ENCODE measurements at regions not wholly inside any gene's neighbourhood (a gene's known extent, or its start where the extent isn't known, plus 50 kb on each side); places are given as distances from the start of the nearest gene placed in this dataset.
A peak's percentile ranks its signal among the peaks of the same experiment; 100 is the strongest.
"Not testable (repeated sequence)": the region's sequence is repeated elsewhere in the genome, so short reads cannot be mapped to it uniquely, and the experiment has no call there.

DNA sequence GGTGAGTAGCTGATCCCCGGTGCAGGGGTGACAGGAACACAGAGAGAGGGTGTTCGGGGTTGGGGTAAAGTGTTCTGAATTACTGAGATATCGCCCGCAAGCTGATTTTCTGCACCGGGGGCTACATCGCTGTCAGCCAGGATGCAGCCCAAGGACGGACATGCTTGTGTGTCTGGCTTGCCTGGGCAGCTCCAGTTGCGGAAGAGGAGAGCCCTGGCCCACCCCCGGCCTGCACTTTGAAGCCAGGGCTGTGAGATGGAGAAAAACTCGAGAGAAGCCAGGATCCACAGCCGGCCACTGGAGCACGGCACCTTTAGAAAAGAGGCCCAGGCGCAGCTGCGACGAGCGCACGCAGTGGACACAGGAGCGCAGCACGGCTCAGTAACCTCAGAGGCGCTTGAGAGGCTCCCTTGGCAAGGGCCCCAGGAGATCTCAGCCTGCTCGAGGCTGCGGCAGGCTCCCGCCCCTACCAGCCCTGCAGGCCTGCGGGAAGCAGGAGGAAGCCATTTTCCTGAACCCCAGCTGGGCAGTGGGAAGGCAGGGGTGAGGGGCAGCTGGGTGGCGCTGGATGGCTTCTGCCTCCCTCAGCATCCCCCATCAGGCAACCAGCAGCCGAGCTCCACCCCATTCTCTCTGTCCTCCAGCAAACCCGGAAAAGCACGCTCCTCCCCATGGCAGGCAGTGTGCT lies 59.2 kb downstream of the C9orf50 start:
- no peak for DNase-seq (ENCODE audit: low read depth)

- no peak for DNase-seq (ENCODE audit: low read depth)
Measured at GRCh38 chr9:129560881-129561306, 60.0 kb downstream of the C9orf50 start.

DNA sequence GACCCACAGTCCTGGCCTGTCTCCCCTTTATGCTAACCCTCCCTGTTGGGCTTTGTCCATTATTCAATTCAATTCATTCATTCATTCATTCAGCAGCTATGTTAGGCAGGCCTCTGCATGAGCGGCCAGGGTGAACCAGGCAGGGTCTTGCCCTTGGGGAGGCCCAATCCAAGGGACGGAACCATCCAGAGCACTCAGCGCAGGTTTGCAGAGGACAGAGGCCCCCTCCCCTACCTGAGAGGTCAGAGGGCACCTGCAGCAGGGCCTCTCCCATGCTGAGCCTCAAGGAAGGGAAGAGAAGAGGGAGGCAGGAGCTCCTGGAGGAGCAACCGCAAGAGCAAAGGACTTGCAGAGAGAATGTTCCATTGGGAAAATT lies 61.4 kb downstream of the C9orf50 start:
- no peak for DNase-seq (ENCODE audit: low read depth)

- no peak for DNase-seq (ENCODE audit: low read depth)
Measured at GRCh38 chr9:129558551-129559505, 62.1 kb downstream of the C9orf50 start.

DNA sequence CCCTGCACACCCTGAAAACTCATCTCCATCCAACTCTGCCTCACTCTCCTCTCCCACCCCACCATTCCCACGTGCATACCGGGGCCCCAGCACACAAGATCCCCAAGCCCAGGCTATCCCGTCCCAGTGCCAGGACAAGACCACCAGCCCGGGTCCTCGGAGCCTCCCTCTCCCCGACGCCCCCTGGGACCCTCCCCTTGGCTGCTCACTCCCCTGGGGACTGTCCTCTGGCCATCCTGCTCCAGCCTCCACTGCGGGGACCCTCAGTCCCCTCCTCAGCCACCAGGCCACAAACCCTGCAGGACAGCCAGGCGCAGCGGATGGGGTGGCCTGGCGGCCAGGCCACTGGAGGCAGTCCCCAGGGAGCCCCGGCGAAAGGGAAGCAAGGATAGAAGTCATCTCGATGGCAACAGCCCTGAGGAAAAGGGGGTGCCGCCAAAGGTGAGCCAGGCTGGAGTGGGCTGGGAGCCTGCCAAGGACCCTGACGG lies 62.8 kb downstream of the C9orf50 start:
- no peak for DNase-seq (ENCODE audit: low read depth)

GRCh38 chr9:129557192-129558036 lies 63.5 kb downstream of the C9orf50 start:
- peak; percentile 70 for DNase-seq (ENCODE audit: low read depth)

DNA sequence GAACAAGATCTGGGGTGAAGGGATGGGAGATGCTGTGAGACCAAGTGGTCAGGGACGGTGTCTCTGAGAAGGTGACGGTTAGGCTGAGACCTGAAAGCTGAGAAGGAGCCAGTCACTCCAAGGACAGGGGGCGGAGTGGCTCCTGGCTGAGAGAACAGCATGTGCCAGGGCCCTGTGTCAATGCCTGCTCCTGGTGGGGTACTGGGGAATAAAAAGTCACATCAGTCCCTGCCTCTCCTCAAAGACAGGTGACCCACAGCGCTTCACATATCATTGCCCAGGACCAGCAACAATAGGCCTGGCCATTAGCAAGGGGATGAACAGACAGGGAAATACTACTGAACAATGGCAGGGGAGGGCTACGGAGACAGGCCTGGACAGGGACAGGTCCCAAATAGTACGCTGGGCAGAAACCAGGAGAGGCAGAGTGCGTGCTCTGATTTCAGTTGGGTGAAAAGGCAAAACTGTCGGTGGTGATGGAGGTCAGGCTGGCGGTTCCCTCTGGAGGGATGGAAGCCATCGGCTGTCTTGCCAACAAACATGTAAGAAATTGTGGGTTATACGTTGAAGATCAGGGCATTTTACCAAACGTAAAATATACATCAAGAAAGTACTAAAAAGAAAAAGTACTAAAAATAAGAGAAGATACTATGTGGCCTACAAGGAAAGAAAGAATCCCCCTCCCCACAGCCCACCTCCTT lies 64.3 kb downstream of the C9orf50 start:
- DNase-seq (ENCODE audit: low read depth): no peak

- DNase-seq (ENCODE audit: low read depth): no peak
Measured at GRCh38 chr9:129555512-129556215, 65.2 kb downstream of the C9orf50 start.

DNA sequence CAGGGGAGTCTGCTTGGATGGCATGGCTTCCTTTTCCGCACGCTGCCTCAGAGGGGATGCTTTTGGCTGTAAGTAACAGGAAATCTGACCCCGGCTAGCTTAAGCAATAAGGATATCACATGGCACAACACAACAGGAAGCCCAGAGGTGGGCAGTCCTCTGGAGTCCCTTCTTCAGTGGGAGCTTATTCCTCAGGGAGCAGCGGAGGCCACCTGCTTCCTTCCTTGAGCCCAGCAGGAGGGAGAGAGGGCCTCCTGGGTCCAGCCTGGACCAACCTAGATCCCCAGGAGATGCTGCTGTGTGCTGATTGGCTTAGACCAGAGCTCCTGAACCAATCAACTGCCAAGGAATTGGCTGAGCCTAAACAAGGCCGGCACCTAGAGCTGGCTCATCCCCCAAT lies 66.3 kb downstream of the C9orf50 start:
- DNase-seq (ENCODE audit: low read depth): no peak

DNA sequence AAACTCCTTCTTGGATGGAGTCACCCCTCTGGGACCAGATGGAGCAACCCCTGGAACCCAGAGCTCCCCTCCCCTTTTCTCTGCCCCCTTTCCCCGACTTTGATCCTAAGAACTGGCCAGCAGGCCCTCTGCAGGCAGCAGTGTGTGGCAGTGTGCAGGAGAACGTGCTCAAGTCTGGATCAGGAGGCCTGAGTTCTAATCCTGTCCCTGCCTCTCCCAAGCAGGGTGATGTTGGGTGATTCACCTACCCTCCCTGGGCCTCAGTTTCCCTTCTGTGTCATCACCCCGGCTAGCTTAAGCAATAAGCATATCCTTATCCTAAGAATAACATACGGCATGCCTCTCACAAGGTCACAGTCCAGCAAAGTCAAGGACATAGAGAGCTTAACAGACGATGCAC lies 67.6 kb downstream of the C9orf50 start:
- DNase-seq (ENCODE audit: low read depth): no peak

DNA sequence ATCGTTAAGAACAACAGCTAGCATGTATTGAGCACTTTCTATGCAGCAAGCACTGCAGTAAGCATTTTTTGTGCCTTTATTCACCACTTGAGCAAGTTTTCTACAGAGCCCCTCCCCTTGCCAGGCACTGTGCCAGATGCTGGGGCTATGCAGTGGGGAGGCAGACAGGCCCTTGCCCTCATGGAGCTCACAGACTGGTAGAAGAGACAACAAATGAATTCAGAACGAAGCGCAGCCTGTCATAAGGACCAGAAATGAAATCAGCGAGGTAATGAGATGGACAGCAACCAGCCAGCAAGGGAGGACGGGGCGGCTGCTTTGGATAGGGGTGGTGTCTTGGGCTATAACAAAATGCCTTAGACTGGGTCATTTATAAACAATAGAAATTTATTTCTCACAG lies 68.8 kb downstream of the C9orf50 start:
- no peak for DNase-seq (ENCODE audit: low read depth)

DNA sequence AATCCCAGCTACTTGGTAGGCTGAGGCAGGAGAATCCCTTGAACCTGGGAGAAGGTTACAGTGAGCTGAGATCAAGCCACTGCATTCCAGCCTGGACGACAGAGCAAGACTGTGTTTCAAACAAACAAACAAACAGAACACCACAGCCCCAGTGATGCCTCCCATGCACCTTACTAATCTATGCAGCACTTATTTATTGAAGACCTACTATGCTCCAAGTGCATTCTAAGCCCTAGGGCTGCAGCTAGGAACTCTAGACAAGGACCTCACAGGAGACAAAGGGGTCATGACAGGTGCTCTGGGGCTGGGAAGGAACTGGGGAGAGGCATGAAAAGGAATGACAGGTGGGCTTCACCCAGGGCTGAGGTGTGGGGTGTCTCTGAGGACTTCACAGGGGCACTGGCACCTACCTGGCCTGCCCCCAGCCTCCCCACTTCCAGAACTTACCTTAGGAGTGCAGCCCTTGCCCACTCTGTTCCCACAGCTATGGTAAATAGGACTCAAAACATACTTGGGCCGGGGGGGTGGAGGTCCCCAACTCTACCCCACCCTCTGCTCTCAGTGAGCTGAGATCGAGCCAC lies 69.4 kb downstream of the C9orf50 start:
- no peak for DNase-seq (ENCODE audit: low read depth)

- DNase-seq (ENCODE audit: low read depth): not testable (repeated sequence)
Measured at GRCh38 chr9:129550977-129551376, 69.9 kb downstream of the C9orf50 start.

DNA sequence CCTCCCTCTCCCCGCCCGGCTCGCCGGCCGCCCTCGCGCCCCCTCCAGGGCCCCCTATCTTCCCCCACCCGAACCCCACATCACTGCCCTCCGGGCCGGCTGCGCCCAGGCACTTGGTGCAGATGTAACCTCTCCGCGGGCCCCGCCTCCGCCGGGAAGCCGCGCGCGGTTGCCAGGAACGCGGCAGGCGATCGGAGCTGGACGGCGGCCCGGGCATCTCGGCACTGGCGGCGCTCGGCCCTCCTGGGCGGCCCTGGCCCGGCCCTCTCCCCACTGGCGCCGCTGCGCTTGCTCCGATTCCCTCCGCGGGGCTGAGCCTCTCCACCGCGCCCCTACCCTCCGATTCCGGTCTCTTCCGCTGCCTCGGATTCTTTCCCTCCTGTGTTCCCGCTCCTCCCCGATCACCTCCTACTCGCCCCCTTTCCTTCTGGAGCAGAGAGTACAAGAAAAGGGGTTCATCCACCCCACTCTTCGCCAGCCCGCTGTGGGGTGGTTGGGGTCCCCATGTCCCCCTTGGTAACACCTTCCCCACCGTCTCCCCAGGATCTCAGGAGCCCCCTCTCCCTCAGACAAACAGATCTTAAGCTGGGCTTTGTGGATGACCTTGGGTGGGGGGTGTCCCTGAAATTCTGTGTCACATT lies 70.6 kb downstream of the C9orf50 start:
- no peak for DNase-seq (ENCODE audit: low read depth)

DNA sequence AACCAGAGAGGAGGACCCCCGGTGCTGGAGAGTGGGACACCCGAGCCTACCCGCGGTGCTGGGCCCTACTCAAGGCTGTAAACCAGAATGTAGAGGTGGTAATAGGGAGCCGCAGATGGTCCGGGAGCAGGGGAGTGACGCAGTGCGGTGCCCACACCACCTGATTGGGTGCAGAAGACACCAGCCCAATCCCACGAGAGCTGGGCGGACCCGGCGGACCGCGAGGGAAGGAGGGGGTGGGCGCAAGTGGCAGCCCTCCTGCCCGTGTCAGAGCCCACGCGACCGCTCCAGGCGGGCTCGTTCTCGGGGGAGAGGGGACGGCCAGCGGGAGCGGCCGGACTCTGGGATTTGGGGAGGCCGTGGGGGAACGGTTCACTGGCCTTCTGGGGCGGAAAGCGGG lies 71.2 kb downstream of the C9orf50 start:
- no peak for DNase-seq (ENCODE audit: low read depth)

GRCh38 chr9:129549139-129549538 lies 71.8 kb downstream of the C9orf50 start:
- no peak for DNase-seq (ENCODE audit: low read depth)

DNA sequence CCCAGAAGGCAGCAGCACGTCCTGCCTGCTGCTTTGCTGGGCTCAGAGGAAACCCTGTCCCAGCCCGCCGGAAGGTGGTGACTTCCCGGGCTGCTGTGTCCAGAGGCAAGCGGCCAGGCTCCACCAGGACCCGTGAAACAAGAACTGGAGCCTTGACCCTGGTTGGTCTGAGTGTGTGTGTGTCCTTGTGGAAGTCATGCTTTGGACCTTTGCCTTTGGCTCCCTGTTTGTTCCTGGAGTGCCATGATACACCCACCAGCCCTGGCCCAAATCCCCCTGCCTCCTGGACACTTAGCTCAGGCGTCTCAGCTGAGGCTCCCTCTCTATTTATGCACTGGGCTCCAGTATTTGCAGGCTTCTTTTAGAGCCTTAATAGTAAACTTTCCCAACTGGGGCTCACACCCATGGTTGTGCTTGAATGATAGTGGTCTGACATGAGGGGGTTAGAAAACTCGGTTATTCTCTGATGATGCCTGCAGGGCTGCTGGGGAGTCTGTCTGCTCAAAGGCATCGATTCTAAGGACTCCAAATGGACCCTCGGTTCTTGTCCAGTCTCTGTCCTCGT lies 72.2 kb downstream of the C9orf50 start:
- no peak for DNase-seq (ENCODE audit: low read depth)

DNA sequence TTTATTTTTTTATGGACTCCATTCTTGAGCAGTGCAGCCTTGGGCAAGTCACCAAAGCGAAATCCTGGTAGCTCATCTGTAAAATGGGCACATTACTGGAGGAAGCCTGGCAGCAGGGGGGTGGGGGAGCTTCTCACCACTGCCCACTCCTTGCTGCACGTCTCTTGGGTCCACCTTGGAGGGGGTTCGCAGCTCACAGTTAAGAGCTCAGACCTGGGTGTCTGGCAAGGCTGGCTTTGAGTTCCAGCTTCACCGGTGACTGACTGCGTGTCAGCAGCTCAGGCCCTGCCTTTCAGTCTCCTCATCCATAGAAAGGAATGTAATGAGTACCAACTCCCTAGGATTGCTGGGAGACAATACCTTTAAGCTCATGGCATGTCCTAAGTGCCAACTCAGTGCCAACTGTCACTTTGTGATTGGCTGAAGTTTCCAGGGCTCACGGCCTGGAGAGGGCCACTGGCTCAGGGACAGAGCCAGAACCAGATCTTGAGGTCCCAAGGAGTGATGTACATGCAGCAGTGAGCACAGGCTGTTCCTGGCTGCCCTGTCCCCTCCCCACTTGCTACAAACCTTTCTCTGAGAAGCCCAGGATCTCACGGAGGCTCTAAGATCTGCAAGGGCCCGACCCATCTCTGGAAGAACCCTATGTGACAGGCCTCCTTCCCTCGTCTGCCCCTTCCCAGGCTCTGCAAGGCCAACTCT lies 72.9 kb downstream of the C9orf50 start:
- DNase-seq (ENCODE audit: low read depth): no peak

DNA sequence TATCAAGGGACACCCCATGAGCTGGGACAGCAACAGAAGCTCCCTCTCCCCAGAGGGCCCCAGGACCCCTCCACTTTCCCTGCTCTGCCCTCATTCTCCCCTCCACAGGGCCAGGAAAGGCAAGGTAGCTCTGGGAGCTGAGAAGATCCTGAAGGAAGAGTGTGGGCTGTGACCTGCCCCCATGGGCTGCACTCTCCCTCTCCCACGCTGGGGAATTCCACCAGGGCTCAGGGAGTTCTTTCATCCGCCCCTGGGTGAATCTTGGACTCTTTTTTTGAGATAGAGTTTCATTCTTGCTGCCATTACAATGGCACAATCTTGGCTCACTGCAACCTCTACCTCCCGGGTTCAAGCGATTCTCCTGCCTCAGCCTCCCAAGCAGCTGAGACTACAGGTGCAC lies 73.8 kb downstream of the C9orf50 start:
- no peak for DNase-seq (ENCODE audit: low read depth)

Measured in non-pigmented ciliary epithelial cell (primary cell).